Glomerular visceral epithelial cell (primary cell): ENCODE measurements at regions not wholly inside any gene's neighbourhood (a gene's known extent, or its start where the extent isn't known, plus 50 kb on each side); places are given as distances from the start of the nearest gene placed in this dataset.
"Not testable (repeated sequence)": the region's sequence is repeated elsewhere in the genome, so short reads cannot be mapped to it uniquely, and the experiment has no call there.

ENCODE experiments used
- DNase-seq: peaks from one replicate; pipeline ENCODE4 v3.0.0-alpha.2; 2016; ENCODE audit errors: extremely low spot score

- DNase-seq = no peak
These were observed 157.9 kb downstream of the ZNF664 start for GRCh38 chr12:124130691-124131591.

- no peak for DNase-seq
These were observed 158.6 kb downstream of the ZNF664 start for GRCh38 chr12:124131659-124132058.

- no peak for DNase-seq
These were observed 159.5 kb downstream of the ZNF664 start for GRCh38 chr12:124132530-124132929.

- no peak for DNase-seq
These were observed 158.1 kb upstream of the RFLNA start for GRCh38 chr12:124136796-124137195.

GRCh38 chr12:124140944-124141486, 153.9 kb upstream of the RFLNA start:
- no peak for DNase-seq

GRCh38 chr12:124141611-124142010, 153.3 kb upstream of the RFLNA start:
- not testable (repeated sequence) for DNase-seq

GRCh38 chr12:124142395-124143035, 152.4 kb upstream of the RFLNA start:
- DNase-seq = no peak

GRCh38 chr12:124143726-124144125, 151.2 kb upstream of the RFLNA start:
- no peak for DNase-seq

GRCh38 chr12:124144531-124145194, 150.2 kb upstream of the RFLNA start:
- DNase-seq = no peak

- no peak for DNase-seq
These were observed 147.9 kb upstream of the RFLNA start for GRCh38 chr12:124147027-124147426.

GRCh38 chr12:124147575-124147974, 147.3 kb upstream of the RFLNA start:
- no peak for DNase-seq

GRCh38 chr12:124148481-124149273, 146.2 kb upstream of the RFLNA start:
- no peak for DNase-seq

GRCh38 chr12:124149287-124149686, 145.6 kb upstream of the RFLNA start:
- DNase-seq = no peak

- no peak for DNase-seq
These were observed 144.7 kb upstream of the RFLNA start for GRCh38 chr12:124150168-124150567.

GRCh38 chr12:124151583-124151982, 143.3 kb upstream of the RFLNA start:
- no peak for DNase-seq

GRCh38 chr12:124152731-124153130, 142.2 kb upstream of the RFLNA start:
- no peak for DNase-seq

GRCh38 chr12:124153392-124153791, 141.5 kb upstream of the RFLNA start:
- DNase-seq = no peak

GRCh38 chr12:124157406-124157805, 137.5 kb upstream of the RFLNA start:
- no peak for DNase-seq

GRCh38 chr12:124159655-124160054, 135.2 kb upstream of the RFLNA start:
- DNase-seq = no peak

GRCh38 chr12:124160097-124160756, 134.7 kb upstream of the RFLNA start:
- DNase-seq = no peak

- not testable (repeated sequence) for DNase-seq
These were observed 133.5 kb upstream of the RFLNA start for GRCh38 chr12:124161402-124161801.
